HG03039 (cell line): ENCODE measurements at regions not wholly inside any gene's neighbourhood (a gene's known extent, or its start where the extent isn't known, plus 50 kb on each side); places are given as distances from the start of the nearest gene placed in this dataset.
A peak's percentile ranks its signal among the peaks of the same experiment; 100 is the strongest.
"Not testable (repeated sequence)": the region's sequence is repeated elsewhere in the genome, so short reads cannot be mapped to it uniquely, and the experiment has no call there.

Experiments
- ATAC-seq: cut with Tn5 transposase; IDR thresholded peaks from one replicate; pipeline ENCODE4 v1.9.1; 2021; ENCODE audit warnings: mild to moderate bottlenecking, moderate library complexity; ENCODE audit not compliant: unreplicated experiment

GRCh38 chr2:64277101-64277849, 133.1 kb upstream of the PELI1 start:
- ATAC-seq, result no peak

GRCh38 chr2:64280812-64281211, 136.6 kb upstream of the PELI1 start:
- not testable (repeated sequence) for ATAC-seq

GRCh38 chr2:64283006-64283570, 138.9 kb upstream of the PELI1 start:
- peak; percentile 15 for ATAC-seq

- peak; percentile 83 for ATAC-seq
Measured at GRCh38 chr2:64283641-64284361, 139.6 kb upstream of the PELI1 start.

- no peak for ATAC-seq
Measured at GRCh38 chr2:64284751-64285150, 140.5 kb upstream of the PELI1 start.

- ATAC-seq, result no peak
Measured at GRCh38 chr2:64287202-64287740, 143.1 kb upstream of the PELI1 start.

- ATAC-seq, result no peak
Measured at GRCh38 chr2:64288321-64289193, 144.3 kb upstream of the PELI1 start.

- ATAC-seq, result no peak
Measured at GRCh38 chr2:64289251-64289650, 145.0 kb upstream of the PELI1 start.

GRCh38 chr2:64289737-64290136, 145.5 kb upstream of the PELI1 start:
- no peak for ATAC-seq

- no peak for ATAC-seq
Measured at GRCh38 chr2:64291181-64291580, 147.0 kb upstream of the PELI1 start.

GRCh38 chr2:64295326-64296139, 151.3 kb upstream of the PELI1 start:
- ATAC-seq, result peak; percentile 59

- ATAC-seq, result peak; percentile 18
Measured at GRCh38 chr2:64296140-64296480, 151.9 kb upstream of the PELI1 start.

GRCh38 chr2:64296695-64297346, 152.6 kb upstream of the PELI1 start:
- ATAC-seq, result no peak

GRCh38 chr2:64298161-64298560, 153.9 kb upstream of the PELI1 start:
- ATAC-seq, result no peak

- no peak for ATAC-seq
Measured at GRCh38 chr2:64300066-64300465, 153.9 kb upstream of the LGALSL start.

- ATAC-seq, result no peak
Measured at GRCh38 chr2:64303250-64303649, 150.7 kb upstream of the LGALSL start.

- ATAC-seq, result no peak
Measured at GRCh38 chr2:64307421-64307820, 146.5 kb upstream of the LGALSL start.

GRCh38 chr2:64311191-64311910, 142.6 kb upstream of the LGALSL start:
- no peak for ATAC-seq
